HFFc6 (cell line): ENCODE measurements at regions not wholly inside any gene's neighbourhood (a gene's known extent, or its start where the extent isn't known, plus 50 kb on each side); places are given as distances from the start of the nearest gene placed in this dataset.

Experiments
- DNase-seq: peaks from one replicate; pipeline ENCODE4 v3.0.0-alpha.2; 2018
- H3K27ac Mint-ChIP-seq: 2 replicates; pipeline ENCODE4 v1.8.0; 2020; ENCODE audit warnings: mild to moderate bottlenecking, mixed read lengths
- H3K27me3 Mint-ChIP-seq: 2 replicates; pipeline ENCODE4 v1.8.0; 2021; ENCODE audit warnings: mild to moderate bottlenecking, moderate library complexity, mixed read lengths; ENCODE audit not compliant: insufficient read depth
- H3K36me3 Mint-ChIP-seq: 2 replicates; pipeline ENCODE4 v1.8.0; 2021; ENCODE audit warnings: low read depth, mixed read lengths
- H3K4me1 Mint-ChIP-seq: 2 replicates; pipeline ENCODE4 v1.8.0; 2020; ENCODE audit warnings: low read depth, mixed read lengths
- H3K4me3 Mint-ChIP-seq: 2 replicates; pipeline ENCODE4 v1.8.0; 2020; ENCODE audit warnings: mild to moderate bottlenecking, moderate library complexity, mixed read lengths
- H3K9me3 Mint-ChIP-seq: 2 replicates; pipeline ENCODE4 v1.8.0; 2020; ENCODE audit warnings: mild to moderate bottlenecking, mixed read lengths
- CTCF ChIP-seq: fragments of 200-600 bp; sonication (generic); IDR thresholded peaks from 2 replicates; pipeline ENCODE4 v1.5.0; 2021; ENCODE audit warnings: antibody characterized with exemption, mild to moderate bottlenecking

- no peaks in the 10 kb centered on the region for H3K36me3 Mint-ChIP-seq
- no peak for DNase-seq
These were observed 419.2 kb downstream of the SLITRK6 start for GRCh38 chr13:85379991-85380390.

GRCh38 chr13:85379433-85379832 lies 419.8 kb downstream of the SLITRK6 start:
- peak overlapping the region; percentile 86 for H3K4me3 Mint-ChIP-seq
- no peaks in the 10 kb centered on the region for H3K9me3 Mint-ChIP-seq
- no peak for DNase-seq
- no peak for TF ChIP-seq CTCF
- H3K27me3 Mint-ChIP-seq, result no peaks in the 10 kb centered on the region
- peaks cover 26% of the 10 kb centered on the region for H3K4me1 Mint-ChIP-seq
- peak overlapping the region; percentile 63; the same call in 1 of the 2 replicates for H3K27ac Mint-ChIP-seq
- H3K36me3 Mint-ChIP-seq, result no peaks in the 10 kb centered on the region

More at GRCh38 chr13:85379991-85380390, 419.2 kb downstream of the SLITRK6 start:
- Mint-ChIP-seq H3K27me3 (no peaks in the 10 kb centered on the region), H3K9me3 (no peaks in the 10 kb centered on the region), H3K27ac (peak overlapping the region; percentile 63; the same call in 1 of the 2 replicates), H3K4me3 (peak overlapping the region; percentile 86; the same call in 1 of the 2 replicates), H3K4me1 (peaks cover 26% of the 10 kb centered on the region)
- no peak for TF ChIP-seq CTCF

GRCh38 chr13:85377783-85378182 lies 421.4 kb downstream of the SLITRK6 start:
- no peaks in the 10 kb centered on the region for H3K9me3 Mint-ChIP-seq
- no peaks in the 10 kb centered on the region for H3K36me3 Mint-ChIP-seq
- no peak overlapping the region for H3K27ac Mint-ChIP-seq
- peaks cover 33% of the 10 kb centered on the region for H3K4me1 Mint-ChIP-seq
- no peak for DNase-seq
- no peak overlapping the region for H3K4me3 Mint-ChIP-seq
- TF ChIP-seq CTCF, result no peak
- H3K27me3 Mint-ChIP-seq, result no peaks in the 10 kb centered on the region

- DNase-seq, result no peak
- Mint-ChIP-seq H3K4me1 (peaks cover 11% of the 10 kb centered on the region; the same call in 1 of the 2 replicates), H3K9me3 (no peaks in the 10 kb centered on the region), H3K36me3 (no peaks in the 10 kb centered on the region), H3K27me3 (no peaks in the 10 kb centered on the region), H3K27ac (no peak overlapping the region), H3K4me3 (no peak overlapping the region)
- no peak for TF ChIP-seq CTCF
These were observed 425.9 kb downstream of the SLITRK6 start for GRCh38 chr13:85373322-85373721.

- H3K27me3 Mint-ChIP-seq, result no peaks in the 10 kb centered on the region
- no peak for DNase-seq
- H3K27ac Mint-ChIP-seq, result no peak overlapping the region
- H3K36me3 Mint-ChIP-seq, result no peaks in the 10 kb centered on the region
- no peaks in the 10 kb centered on the region for H3K9me3 Mint-ChIP-seq
- H3K4me1 Mint-ChIP-seq, result peaks cover 20% of the 10 kb centered on the region; the same call in 1 of the 2 replicates
- H3K4me3 Mint-ChIP-seq, result no peak overlapping the region
- no peak for TF ChIP-seq CTCF
These were observed 428.0 kb downstream of the SLITRK6 start for GRCh38 chr13:85371254-85371653.

GRCh38 chr13:85368686-85369085 lies 430.5 kb downstream of the SLITRK6 start:
- Mint-ChIP-seq H3K36me3 (no peaks in the 10 kb centered on the region; the same call in 1 of the 2 replicates), H3K27me3 (no peaks in the 10 kb centered on the region), H3K4me1 (peaks cover 20% of the 10 kb centered on the region; the same call in 1 of the 2 replicates), H3K9me3 (peaks cover 3% of the 10 kb centered on the region; the same call in 1 of the 2 replicates), H3K4me3 (no peak overlapping the region), H3K27ac (no peak overlapping the region)
- no peak for DNase-seq
- no peak for TF ChIP-seq CTCF
